ENCODE measurements at regions not wholly inside any gene's neighbourhood (a gene's known extent, or its start where the extent isn't known, plus 50 kb on each side); places are given as distances from the start of the nearest gene placed in this dataset.

DNA sequence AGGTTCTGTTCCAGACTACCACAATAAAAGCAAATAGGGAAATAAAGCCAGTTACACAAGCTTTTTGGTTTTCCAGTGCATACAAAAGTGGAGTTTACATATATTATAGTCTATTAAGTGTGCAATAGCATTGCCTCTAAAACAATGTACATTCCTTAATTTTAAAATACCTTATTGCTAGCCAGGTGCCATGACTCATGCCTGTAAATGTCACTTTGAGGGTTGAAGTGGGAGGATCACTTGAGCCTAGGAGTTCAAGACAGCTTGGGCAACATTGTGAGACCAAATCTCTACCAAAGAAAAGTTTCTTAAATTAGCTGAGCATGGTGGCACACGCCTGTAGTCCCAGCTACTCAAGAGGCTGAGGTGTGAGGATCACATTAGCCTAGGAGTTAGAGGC is 52.9 kb upstream of the IMP4 start:
- H3K4me3 Mint-ChIP-seq: no peak overlapping the region
- ATAC-seq (no peak), DNase-seq (no peak)
- H3K27me3 Mint-ChIP-seq (ENCODE audit: low read depth in 2 of 2): peaks cover 15 to 41% of the 10 kb centered on the region in 2 donors
- TF ChIP-seq, protein P1, sequence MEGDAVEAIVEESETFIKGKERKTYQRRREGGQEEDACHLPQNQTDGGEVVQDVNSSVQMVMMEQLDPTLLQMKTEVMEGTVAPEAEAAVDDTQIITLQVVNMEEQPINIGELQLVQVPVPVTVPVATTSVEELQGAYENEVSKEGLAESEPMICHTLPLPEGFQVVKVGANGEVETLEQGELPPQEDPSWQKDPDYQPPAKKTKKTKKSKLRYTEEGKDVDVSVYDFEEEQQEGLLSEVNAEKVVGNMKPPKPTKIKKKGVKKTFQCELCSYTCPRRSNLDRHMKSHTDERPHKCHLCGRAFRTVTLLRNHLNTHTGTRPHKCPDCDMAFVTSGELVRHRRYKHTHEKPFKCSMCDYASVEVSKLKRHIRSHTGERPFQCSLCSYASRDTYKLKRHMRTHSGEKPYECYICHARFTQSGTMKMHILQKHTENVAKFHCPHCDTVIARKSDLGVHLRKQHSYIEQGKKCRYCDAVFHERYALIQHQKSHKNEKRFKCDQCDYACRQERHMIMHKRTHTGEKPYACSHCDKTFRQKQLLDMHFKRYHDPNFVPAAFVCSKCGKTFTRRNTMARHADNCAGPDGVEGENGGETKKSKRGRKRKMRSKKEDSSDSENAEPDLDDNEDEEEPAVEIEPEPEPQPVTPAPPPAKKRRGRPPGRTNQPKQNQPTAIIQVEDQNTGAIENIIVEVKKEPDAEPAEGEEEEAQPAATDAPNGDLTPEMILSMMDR (IDR thresholded peaks at IDR 0.05): no peak
- no peaks in the 10 kb centered on the region for H3K36me3 Mint-ChIP-seq
- Histone ChIP-seq H3K4me1 (ENCODE audit: control insufficient read depth, insufficient read depth, low read length) (no peaks in the 10 kb centered on the region), H3K4me3 (ENCODE audit: low read length) (no peak overlapping the region), H3K9me3 (ENCODE audit: control insufficient read depth, insufficient read depth, low read length) (no peaks in the 10 kb centered on the region), H3K27me3 (ENCODE audit: control insufficient read depth, insufficient read depth, low read length) (no peaks in the 10 kb centered on the region), H3K36me3 (ENCODE audit: control insufficient read depth, insufficient read depth, low read length) (no peaks in the 10 kb centered on the region), H3K27ac (ENCODE audit: low read length) (no peak overlapping the region)
- H3K9me3 Mint-ChIP-seq: no peaks in the 10 kb centered on the region
- H3K27ac Mint-ChIP-seq: no peak overlapping the region
- WGBS (ENCODE audit: insufficient coverage): 67% methylated on average over 1 of the region's 1 CpG
- intact Hi-C loops (cut with micrococcal nuclease): no loop called here
- no peaks in the 10 kb centered on the region for H3K4me1 Mint-ChIP-seq

DNA sequence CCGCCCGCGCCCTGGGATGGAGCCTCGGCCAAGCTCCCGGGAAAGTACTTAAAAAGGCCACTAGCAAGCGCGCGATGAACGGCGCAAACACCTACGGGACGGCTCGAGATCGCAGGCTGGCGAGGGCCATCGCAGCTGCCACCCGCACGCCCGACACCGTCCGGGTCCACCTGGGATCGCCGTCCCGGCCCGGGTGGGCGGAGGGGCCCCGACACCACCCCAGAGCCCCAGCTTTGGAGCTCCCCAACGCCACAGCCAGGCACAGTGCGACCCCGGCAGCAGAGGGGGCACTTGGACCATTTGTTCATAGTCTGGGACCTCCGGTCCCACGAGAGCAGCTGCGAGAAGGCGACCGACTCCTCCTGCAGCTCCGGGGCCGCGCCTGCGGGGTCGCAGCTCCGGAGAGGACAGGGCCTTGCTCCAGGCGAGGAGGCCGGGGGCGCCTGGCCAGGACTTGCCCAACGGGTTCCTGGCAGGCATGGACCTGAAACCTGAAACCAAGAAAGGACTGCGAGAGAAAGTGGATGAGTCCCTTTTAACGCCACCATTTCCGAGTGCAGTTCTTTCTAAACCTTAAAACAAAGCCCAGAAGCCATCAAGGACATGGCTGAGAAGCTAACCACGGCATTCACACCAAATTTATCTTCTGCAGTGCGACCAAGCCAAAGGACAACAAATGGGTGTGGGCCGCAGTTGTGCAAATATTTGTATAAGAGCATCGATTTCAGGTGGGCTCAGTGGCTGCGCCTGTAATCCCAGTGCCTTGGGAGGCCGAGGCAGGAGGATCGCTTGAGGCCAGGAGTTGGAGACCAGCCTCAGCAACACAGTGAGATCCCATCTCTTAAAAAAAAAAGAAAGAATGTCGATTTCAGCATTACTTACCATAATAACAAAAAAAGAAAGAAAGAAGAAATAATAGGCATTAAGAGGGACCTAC is 54.0 kb upstream of the IMP4 start:
- H3K36me3 ChIP-seq (ENCODE audit: control insufficient read depth, insufficient read depth, low read length): no peaks in the 10 kb centered on the region
- Mint-ChIP-seq H3K9me3 (no peaks in the 10 kb centered on the region), H3K4me1 (no peaks in the 10 kb centered on the region), H3K36me3 (no peaks in the 10 kb centered on the region), H3K27ac (no peak overlapping the region), H3K4me3 (no peak overlapping the region), H3K27me3 (ENCODE audit: low read depth in 2 of 2) (peaks cover 11 to 30% of the 10 kb centered on the region in 2 donors)
- H3K27ac ChIP-seq (ENCODE audit: low read length): no peak overlapping the region
- TF ChIP-seq, protein P1 (IDR thresholded peaks at IDR 0.05): no peak
- intact Hi-C loops (cut with micrococcal nuclease): no loop called here
- DNase-seq (no peak), ATAC-seq (no peak)
- WGBS (ENCODE audit: insufficient coverage): 86% methylated on average over 55 of the region's 56 CpGs
- no peaks in the 10 kb centered on the region for H3K4me1 ChIP-seq (ENCODE audit: control insufficient read depth, insufficient read depth, low read length)
- no peaks in the 10 kb centered on the region for H3K27me3 ChIP-seq (ENCODE audit: control insufficient read depth, insufficient read depth, low read length)
- no peak overlapping the region for H3K4me3 ChIP-seq (ENCODE audit: low read length)
- H3K9me3 ChIP-seq (ENCODE audit: control insufficient read depth, insufficient read depth, low read length): no peaks in the 10 kb centered on the region

DNA sequence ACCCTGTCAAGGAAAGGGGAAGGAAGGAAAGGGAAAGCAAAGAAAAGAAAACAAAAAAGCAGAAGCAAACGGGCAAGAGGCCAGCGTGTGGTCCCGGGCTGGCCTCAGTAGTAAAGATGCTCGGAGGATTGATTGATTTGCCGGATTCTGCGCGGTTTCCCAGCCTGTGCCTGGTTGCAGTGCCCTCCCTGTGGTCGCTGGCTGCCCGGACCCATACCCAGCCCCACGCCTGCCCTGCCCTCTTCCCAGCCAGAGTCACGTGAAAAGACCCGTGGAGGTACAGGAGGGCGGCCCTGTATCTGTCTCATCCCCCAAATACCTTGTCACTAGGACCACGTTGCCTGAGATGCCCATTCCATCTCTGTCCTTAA is 55.1 kb upstream of the IMP4 start:
- Mint-ChIP-seq H3K4me3 (no peak overlapping the region), H3K4me1 (no peaks in the 10 kb centered on the region), H3K36me3 (no peaks in the 10 kb centered on the region), H3K27ac (no peak overlapping the region), H3K9me3 (no peaks in the 10 kb centered on the region), H3K27me3 (ENCODE audit: low read depth in 2 of 2) (peaks cover 9 to 19% of the 10 kb centered on the region in 2 donors)
- Histone ChIP-seq H3K27me3 (ENCODE audit: control insufficient read depth, insufficient read depth, low read length) (no peaks in the 10 kb centered on the region), H3K36me3 (ENCODE audit: control insufficient read depth, insufficient read depth, low read length) (no peaks in the 10 kb centered on the region), H3K4me1 (ENCODE audit: control insufficient read depth, insufficient read depth, low read length) (no peaks in the 10 kb centered on the region), H3K27ac (ENCODE audit: low read length) (no peak overlapping the region), H3K4me3 (ENCODE audit: low read length) (no peak overlapping the region), H3K9me3 (ENCODE audit: control insufficient read depth, insufficient read depth, low read length) (no peaks in the 10 kb centered on the region)
- ATAC-seq: no peak
- intact Hi-C loops (cut with micrococcal nuclease): no loop called here
- DNase-seq: no peak
- WGBS (ENCODE audit: insufficient coverage): 30% methylated on average over 14 of the region's 14 CpGs
- TF ChIP-seq, protein P1 (IDR thresholded peaks at IDR 0.05): no peak
